Keratinocyte (primary cell): ENCODE measurements at regions not wholly inside any gene's neighbourhood (a gene's known extent, or its start where the extent isn't known, plus 50 kb on each side); places are given as distances from the start of the nearest gene placed in this dataset.

Experiments used
- DNase-seq: peaks from one replicate; pipeline ENCODE4 v3.0.0-alpha.2; 2011; ENCODE audit warnings: low read depth, missing footprints, low spot score
- FAIRE-seq: peaks from 2 replicates; lab custom pipeline; 2011; peaks lifted over from hg19 to GRCh38; lab: Jason Lieb, UNC
- H2AFZ ChIP-seq: 2 replicates; pipeline ENCODE4 v1.6.0; 2012; ENCODE audit warnings: low read length, control low read depth, inconsistent platforms; ENCODE audit not compliant: control insufficient read depth
- H3K27ac ChIP-seq: 2 replicates; pipeline ENCODE4 v1.5.1; 2011; ENCODE audit warnings: low read length; ENCODE audit not compliant: control insufficient read depth, insufficient read depth
- H3K27me3 ChIP-seq: 3 replicates; pipeline ENCODE4 v1.6.0; 2011; ENCODE audit warnings: low read length; ENCODE audit not compliant: control insufficient read depth, insufficient read depth; ENCODE audit errors: extremely low read depth
- H3K36me3 ChIP-seq, 2 experiments: 2 replicates in 1 of 2; 3 replicates in 1 of 2; pipeline ENCODE4 v1.5.1; 2011; ENCODE audit warnings: low read length in 2 of 2, mild to moderate bottlenecking in 1 of 2; ENCODE audit not compliant: control insufficient read depth in 2 of 2, insufficient read depth in 2 of 2; ENCODE audit errors: extremely low read depth in 1 of 2
- H3K4me1 ChIP-seq: 3 replicates; pipeline ENCODE4 v1.5.1; 2011; ENCODE audit warnings: low read length; ENCODE audit not compliant: control insufficient read depth, insufficient read depth; ENCODE audit errors: extremely low read depth
- H3K4me2 ChIP-seq: 3 replicates; pipeline ENCODE4 v1.6.0; 2011; ENCODE audit warnings: low read depth, low read length; ENCODE audit not compliant: control insufficient read depth, insufficient read depth; ENCODE audit errors: extremely low read depth
- H3K4me3 ChIP-seq, 3 experiments: fragments of 200-600 bp in 1 of 3; sonication (generic) in 1 of 3; 2 replicates in 2 of 3; 3 replicates in 1 of 3; pipeline ENCODE4 v1.5.1; 2011 to 2016; ENCODE audit warnings: low read length in 3 of 3, mild to moderate bottlenecking in 3 of 3, control low read depth in 2 of 3, inconsistent platforms in 1 of 3, low read depth in 1 of 3, mixed read lengths in 1 of 3, mixed run types in 1 of 3, moderate library complexity in 1 of 3; ENCODE audit not compliant: control insufficient read depth in 2 of 3, insufficient read depth in 2 of 3; ENCODE audit errors: extremely low read depth in 1 of 3
- H3K79me2 ChIP-seq: 2 replicates; pipeline ENCODE4 v1.6.0; 2012; ENCODE audit warnings: low read length; ENCODE audit not compliant: control insufficient read depth, insufficient read depth
- H3K9ac ChIP-seq: 3 replicates; pipeline ENCODE4 v1.6.0; 2011; ENCODE audit warnings: low read length; ENCODE audit not compliant: control insufficient read depth, insufficient read depth; ENCODE audit errors: extremely low read depth
- H3K9me1 ChIP-seq: 3 replicates; pipeline ENCODE4 v1.6.0; 2011; ENCODE audit warnings: low read length; ENCODE audit not compliant: control insufficient read depth, insufficient read depth; ENCODE audit errors: extremely low read depth
- H3K9me3 ChIP-seq: 2 replicates; pipeline ENCODE4 v1.5.1; 2012; ENCODE audit warnings: low read depth, low read length; ENCODE audit not compliant: control insufficient read depth
- H4K20me1 ChIP-seq: 3 replicates; pipeline ENCODE4 v1.6.0; 2011; ENCODE audit warnings: low read length; ENCODE audit not compliant: control insufficient read depth, insufficient read depth; ENCODE audit errors: extremely low read depth
- CTCF ChIP-seq, 3 experiments: IDR thresholded peaks in 1 of 3; conservative IDR thresholded peaks in 1 of 3; optimal IDR thresholded peaks in 1 of 3; 2 replicates in 2 of 3; 3 replicates in 1 of 3; pipeline versions ENCODE3 to v1.5.1; 2011; ENCODE audit warnings: low read length in 3 of 3, mild to moderate bottlenecking in 3 of 3, moderate library complexity in 2 of 3, control low read depth in 1 of 3, inconsistent platforms in 1 of 3; ENCODE audit not compliant: insufficient read depth in 2 of 3; ENCODE audit errors: extremely low read depth in 1 of 3
- EZH2 ChIP-seq: IDR thresholded peaks from one replicate; pipeline ENCODE4 v1.6.1; 2012; ENCODE audit warnings: inconsistent platforms, mild to moderate bottlenecking, low read length, moderate library complexity
- dilution Hi-C: fragments of 300-500 bp; cut with MboI; formaldehyde crosslinking; loops from one replicate; pipeline ENCODE4 v1.7.0; 2020; ENCODE audit warnings: low sequenced_read_pairs; ENCODE audit not compliant: extremely low pct_ligation_motif_present

- no peak overlapping the region for H3K27ac ChIP-seq
- no peaks in the 10 kb centered on the region for H3K79me2 ChIP-seq
- H3K4me2 ChIP-seq = no peak overlapping the region
- no peaks in the 10 kb centered on the region for H3K27me3 ChIP-seq
- H3K9ac ChIP-seq = no peak overlapping the region
- no peak overlapping the region for H2AFZ ChIP-seq
- no peaks in the 10 kb centered on the region for H3K36me3 ChIP-seq
- H3K9me3 ChIP-seq = no peaks in the 10 kb centered on the region
- no peaks in the 10 kb centered on the region for H3K4me1 ChIP-seq
- no peak for TF ChIP-seq EZH2
- TF ChIP-seq CTCF (optimal IDR thresholded peaks at IDR 0.05 in 1 of 3, IDR thresholded peaks at IDR 0.05 in 1 of 3, conservative IDR thresholded peaks at IDR 0.05 in 1 of 3; ENCODE audit: extremely low read depth in 1 of 3, insufficient read depth in 2 of 3, low read length in 3 of 3) = no peak
- no peak overlapping the region for H3K4me3 ChIP-seq
- H4K20me1 ChIP-seq = no peaks in the 10 kb centered on the region
- DNase-seq = no peak
- dilution Hi-C loops = no loop called here
- no peaks in the 10 kb centered on the region for H3K9me1 ChIP-seq
- no peak for FAIRE-seq
Measured at GRCh38 chr15:53203454-53203853, 413.3 kb upstream of the ONECUT1 start.

GRCh38 chr15:53202876-53203275 lies 412.7 kb upstream of the ONECUT1 start:
- DNase-seq (no peak), FAIRE-seq (no peak)
- H3K36me3 ChIP-seq = no peaks in the 10 kb centered on the region
- H3K4me2 ChIP-seq = no peak overlapping the region
- H3K9me1 ChIP-seq = no peaks in the 10 kb centered on the region
- H3K27me3 ChIP-seq = no peaks in the 10 kb centered on the region
- dilution Hi-C loops = no loop called here
- no peaks in the 10 kb centered on the region for H3K79me2 ChIP-seq
- no peaks in the 10 kb centered on the region for H4K20me1 ChIP-seq
- no peak overlapping the region for H3K27ac ChIP-seq
- TF ChIP-seq EZH2 (no peak), CTCF (optimal IDR thresholded peaks at IDR 0.05 in 1 of 3, IDR thresholded peaks at IDR 0.05 in 1 of 3, conservative IDR thresholded peaks at IDR 0.05 in 1 of 3; ENCODE audit: extremely low read depth in 1 of 3, insufficient read depth in 2 of 3, low read length in 3 of 3) (no peak)
- no peak overlapping the region for H2AFZ ChIP-seq
- H3K4me3 ChIP-seq = no peak overlapping the region
- H3K9ac ChIP-seq = no peak overlapping the region
- no peaks in the 10 kb centered on the region for H3K4me1 ChIP-seq
- H3K9me3 ChIP-seq = no peaks in the 10 kb centered on the region
